ENCODE measurements at regions not wholly inside any gene's neighbourhood (a gene's known extent, or its start where the extent isn't known, plus 50 kb on each side); places are given as distances from the start of the nearest gene placed in this dataset.

DNA sequence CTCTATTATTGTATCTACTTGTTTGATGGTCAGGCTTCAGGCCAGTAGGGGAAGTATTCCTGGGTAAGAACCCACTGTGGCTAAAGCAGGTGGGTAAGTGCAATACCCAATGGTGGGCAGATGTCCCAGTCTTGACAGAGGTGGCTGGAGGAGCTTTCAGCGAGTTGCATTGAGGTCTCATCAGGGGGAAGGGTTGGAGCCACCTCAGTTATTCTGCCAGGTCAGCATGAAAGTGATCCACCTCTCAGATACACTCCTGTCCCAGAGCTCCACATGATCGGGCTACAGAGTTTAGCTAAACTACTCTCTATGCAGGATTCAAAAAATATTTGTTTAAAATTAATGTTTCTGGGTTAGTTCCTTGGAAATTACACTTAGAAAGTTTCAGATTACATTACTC, 95.8 kb upstream of the WNT7A start:
- intact Hi-C loops (cut with DNase I), result no loop called here
- no peak overlapping the region for H3K9ac ChIP-seq (ENCODE audit: low read depth in 2 of 2, low read length in 2 of 2)
- H3K27ac ChIP-seq, result no peak overlapping the region

DNA sequence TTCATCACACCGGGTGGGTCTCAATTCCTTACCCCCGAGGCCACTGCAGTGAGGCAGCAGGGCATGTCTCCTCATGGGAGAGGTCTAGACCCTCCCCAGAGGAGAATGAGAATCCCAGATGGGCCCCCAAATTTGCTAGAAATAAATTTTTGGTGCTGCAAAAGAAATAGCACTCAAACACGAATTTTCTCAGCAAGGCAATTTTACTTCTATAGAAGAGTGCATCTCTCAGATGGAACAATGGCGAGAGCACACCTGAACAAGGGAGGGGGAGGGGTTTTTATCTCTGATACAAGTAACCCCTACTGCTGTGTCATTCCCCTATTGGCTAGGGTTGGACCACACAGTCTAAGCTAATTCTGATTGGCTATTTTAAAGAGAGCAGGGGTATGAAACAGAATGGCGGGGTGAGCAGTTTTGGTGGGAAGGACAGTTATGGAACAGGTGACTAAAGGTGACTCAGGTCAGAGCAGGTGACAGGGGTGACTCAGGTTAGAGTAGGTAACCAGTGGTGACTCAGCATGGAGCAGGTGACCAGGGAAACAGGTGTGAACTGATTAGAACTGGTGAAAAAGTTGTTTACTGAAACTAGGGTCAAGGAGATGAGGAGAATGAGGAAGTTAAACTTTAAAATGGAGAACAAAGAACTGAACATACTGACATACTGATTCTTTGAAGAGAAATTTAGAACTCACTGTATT, 93.0 kb upstream of the WNT7A start:
- H3K4me3 ChIP-seq, result no peak overlapping the region
- H3K27ac ChIP-seq, result no peak overlapping the region
- H3K9ac ChIP-seq (ENCODE audit: low read depth in 2 of 2, low read length in 2 of 2), result no peak overlapping the region
- no peaks in the 10 kb centered on the region for H3K4me1 ChIP-seq
- no peak for DNase-seq
- no peaks in the 10 kb centered on the region for H3K36me3 ChIP-seq
- TF ChIP-seq, protein P1, sequence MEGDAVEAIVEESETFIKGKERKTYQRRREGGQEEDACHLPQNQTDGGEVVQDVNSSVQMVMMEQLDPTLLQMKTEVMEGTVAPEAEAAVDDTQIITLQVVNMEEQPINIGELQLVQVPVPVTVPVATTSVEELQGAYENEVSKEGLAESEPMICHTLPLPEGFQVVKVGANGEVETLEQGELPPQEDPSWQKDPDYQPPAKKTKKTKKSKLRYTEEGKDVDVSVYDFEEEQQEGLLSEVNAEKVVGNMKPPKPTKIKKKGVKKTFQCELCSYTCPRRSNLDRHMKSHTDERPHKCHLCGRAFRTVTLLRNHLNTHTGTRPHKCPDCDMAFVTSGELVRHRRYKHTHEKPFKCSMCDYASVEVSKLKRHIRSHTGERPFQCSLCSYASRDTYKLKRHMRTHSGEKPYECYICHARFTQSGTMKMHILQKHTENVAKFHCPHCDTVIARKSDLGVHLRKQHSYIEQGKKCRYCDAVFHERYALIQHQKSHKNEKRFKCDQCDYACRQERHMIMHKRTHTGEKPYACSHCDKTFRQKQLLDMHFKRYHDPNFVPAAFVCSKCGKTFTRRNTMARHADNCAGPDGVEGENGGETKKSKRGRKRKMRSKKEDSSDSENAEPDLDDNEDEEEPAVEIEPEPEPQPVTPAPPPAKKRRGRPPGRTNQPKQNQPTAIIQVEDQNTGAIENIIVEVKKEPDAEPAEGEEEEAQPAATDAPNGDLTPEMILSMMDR (IDR thresholded peaks at IDR 0.05), result no peak
- no peaks in the 10 kb centered on the region for H3K27me3 ChIP-seq
- no peaks in the 10 kb centered on the region for H3K9me3 ChIP-seq
- intact Hi-C loops (cut with DNase I), result no loop called here

More for the DNA sequence above, 95.8 kb upstream of the WNT7A start:
- Histone ChIP-seq H3K27me3 (no peaks in the 10 kb centered on the region), H3K4me1 (no peaks in the 10 kb centered on the region), H3K36me3 (no peaks in the 10 kb centered on the region), H3K9me3 (no peaks in the 10 kb centered on the region), H3K4me3 (no peak overlapping the region)
- DNase-seq, result no peak
- TF ChIP-seq, protein P1 (IDR thresholded peaks at IDR 0.05), result no peak

DNA sequence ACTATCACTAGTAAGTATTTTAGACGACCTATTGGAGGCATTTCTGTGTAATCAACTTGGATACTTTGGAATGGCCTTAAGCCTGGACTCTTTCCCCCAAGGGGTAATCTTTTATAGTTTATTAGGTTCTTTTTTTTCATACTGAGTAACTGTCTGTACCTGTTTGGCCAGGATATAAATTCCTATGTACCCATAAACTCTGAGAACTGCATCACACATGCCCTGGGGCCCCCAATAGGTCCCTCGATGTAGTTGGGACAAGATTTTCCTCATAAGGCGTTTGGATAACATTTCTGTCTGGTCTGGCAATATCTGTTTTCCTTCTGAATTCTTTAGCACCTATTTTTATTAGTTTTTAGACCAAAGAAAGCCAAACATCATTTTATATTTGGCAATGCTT, 86.4 kb upstream of the WNT7A start:
- H3K36me3 ChIP-seq, result no peaks in the 10 kb centered on the region
- intact Hi-C loops (cut with DNase I), result no loop called here
- H3K4me1 ChIP-seq, result no peaks in the 10 kb centered on the region
- no peak overlapping the region for H3K27ac ChIP-seq
- no peak overlapping the region for H3K4me3 ChIP-seq
- H3K9ac ChIP-seq (ENCODE audit: low read depth in 2 of 2, low read length in 2 of 2), result no peak overlapping the region
- DNase-seq, result no peak
- TF ChIP-seq, protein P1 (IDR thresholded peaks at IDR 0.05), result no peak
- no peaks in the 10 kb centered on the region for H3K27me3 ChIP-seq
- H3K9me3 ChIP-seq, result no peaks in the 10 kb centered on the region

DNA sequence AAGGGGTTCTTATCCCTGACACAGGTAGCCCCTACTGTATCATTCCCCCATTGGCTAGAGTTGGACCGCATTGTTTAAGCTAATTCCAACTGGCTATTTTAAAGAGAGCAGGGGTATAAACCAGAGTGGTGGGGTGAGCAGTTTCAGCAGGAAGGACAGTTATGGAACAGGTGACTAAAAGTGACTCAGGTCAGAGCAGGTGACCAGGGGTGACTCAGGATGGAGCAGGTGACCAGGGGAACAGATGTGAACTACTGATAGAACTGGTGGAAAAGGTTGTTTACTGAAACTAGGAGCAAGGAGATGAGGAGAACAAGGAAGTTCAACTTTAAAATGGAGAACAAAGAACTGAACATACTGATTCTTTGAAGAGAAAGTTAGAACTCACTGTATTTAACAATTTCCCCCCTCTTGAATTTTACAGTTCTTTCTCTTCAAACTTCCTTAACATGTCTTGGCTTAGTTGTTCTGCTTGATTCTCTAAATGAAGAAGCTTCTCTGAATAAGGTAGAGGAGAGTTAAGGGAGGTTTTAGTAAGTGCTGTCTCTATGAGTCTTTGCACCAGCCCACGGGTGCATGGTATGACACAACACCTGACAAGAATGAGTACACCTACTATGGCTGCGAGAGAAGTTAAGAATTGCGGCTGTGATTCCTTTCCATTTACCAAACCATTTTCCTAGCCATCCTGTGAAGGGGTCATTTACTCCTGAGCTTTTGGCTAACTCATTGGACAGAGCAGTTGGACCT, 83.4 kb upstream of the WNT7A start:
- no peaks in the 10 kb centered on the region for H3K36me3 ChIP-seq

DNA sequence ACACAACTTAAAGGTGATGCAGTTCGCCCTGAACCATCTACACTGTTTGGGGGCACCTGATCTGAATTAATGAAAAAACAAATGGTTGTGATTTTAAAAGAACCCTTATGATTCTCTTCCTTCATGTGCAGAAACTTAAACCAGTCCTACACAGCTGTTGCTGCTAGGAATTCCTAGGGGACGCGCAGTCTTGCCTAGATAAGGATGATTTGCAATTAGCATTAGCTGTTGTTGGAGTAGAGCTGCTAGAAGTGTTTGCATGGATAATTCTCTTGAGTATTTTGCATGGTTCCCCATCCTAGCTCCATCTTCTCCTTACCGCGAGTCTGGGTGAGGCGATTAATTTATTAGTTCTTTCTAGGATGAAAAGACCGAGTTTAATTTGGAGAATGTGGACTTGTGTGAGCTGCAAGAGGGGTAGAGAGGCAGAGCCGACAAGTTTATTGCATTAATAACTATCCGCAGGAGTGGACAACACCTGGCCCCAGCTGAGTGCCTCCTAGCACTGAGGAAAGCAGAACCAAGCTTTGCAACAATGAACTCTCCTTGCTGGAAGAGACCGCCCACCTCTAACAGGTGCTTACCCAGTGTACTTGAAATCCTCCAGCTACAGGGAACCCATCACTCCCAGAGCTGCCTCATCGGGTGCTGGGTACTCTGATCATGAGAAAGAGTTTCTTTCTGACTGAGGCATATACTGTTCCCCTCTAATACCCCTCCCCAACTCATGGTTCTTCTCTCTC, 75.0 kb upstream of the WNT7A start:
- no peaks in the 10 kb centered on the region for H3K4me1 ChIP-seq
- TF ChIP-seq, protein P1 (IDR thresholded peaks at IDR 0.05), result no peak
- intact Hi-C loops (cut with DNase I), result no loop called here
- no peaks in the 10 kb centered on the region for H3K36me3 ChIP-seq
- no peak for DNase-seq
- H3K4me3 ChIP-seq, result no peak overlapping the region
- H3K27me3 ChIP-seq, result no peaks in the 10 kb centered on the region
- H3K27ac ChIP-seq, result no peak overlapping the region
- no peak overlapping the region for H3K9ac ChIP-seq (ENCODE audit: low read depth in 2 of 2, low read length in 2 of 2)
- H3K9me3 ChIP-seq, result no peaks in the 10 kb centered on the region

More for the DNA sequence above, 83.4 kb upstream of the WNT7A start:
- H3K4me1 ChIP-seq, result no peaks in the 10 kb centered on the region
- DNase-seq, result no peak
- H3K27me3 ChIP-seq, result no peaks in the 10 kb centered on the region
- H3K9me3 ChIP-seq, result no peaks in the 10 kb centered on the region
- H3K27ac ChIP-seq, result no peak overlapping the region
- intact Hi-C loops (cut with DNase I), result no loop called here
- H3K4me3 ChIP-seq, result no peak overlapping the region
- no peak overlapping the region for H3K9ac ChIP-seq (ENCODE audit: low read depth in 2 of 2, low read length in 2 of 2)
- TF ChIP-seq, protein P1 (IDR thresholded peaks at IDR 0.05), result no peak

All from colonic mucosa (tissue), 4 donors.